GM21737 (cell line): ENCODE measurements at regions not wholly inside any gene's neighbourhood (a gene's known extent, or its start where the extent isn't known, plus 50 kb on each side); places are given as distances from the start of the nearest gene placed in this dataset.
A peak's percentile ranks its signal among the peaks of the same experiment; 100 is the strongest.
"Not testable (repeated sequence)": the region's sequence is repeated elsewhere in the genome, so short reads cannot be mapped to it uniquely, and the experiment has no call there.

Source experiments
- ATAC-seq: cut with Tn5 transposase; IDR thresholded peaks from one replicate; pipeline ENCODE4 v1.9.1; 2021; ENCODE audit warnings: mild to moderate bottlenecking, moderate library complexity; ENCODE audit not compliant: unreplicated experiment

- no peak for ATAC-seq
These were observed 109.9 kb upstream of the ADO start for GRCh38 chr10:62694537-62695126.

GRCh38 chr10:62696798-62697197 lies 107.7 kb upstream of the ADO start:
- no peak for ATAC-seq

GRCh38 chr10:62699148-62699547 lies 105.4 kb upstream of the ADO start:
- ATAC-seq = no peak

DNA sequence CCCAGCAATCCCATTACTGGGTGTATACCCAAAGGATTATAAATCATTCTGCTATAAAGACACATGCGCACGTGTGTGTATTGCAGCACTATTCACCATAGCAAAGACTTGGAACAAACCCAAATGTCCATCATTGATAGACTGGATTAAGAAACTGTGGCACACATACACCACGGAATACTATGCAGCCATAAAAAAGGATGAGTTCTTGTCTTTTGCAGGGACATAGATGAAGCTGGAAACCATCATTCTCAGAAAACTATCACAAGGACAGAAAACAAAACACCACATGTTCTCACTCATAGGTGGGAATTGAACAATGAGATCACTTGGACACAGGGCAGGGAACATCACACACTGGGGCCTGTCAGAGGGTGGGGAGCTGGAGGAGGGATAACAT lies 100.4 kb upstream of the ADO start:
- not testable (repeated sequence) for ATAC-seq

DNA sequence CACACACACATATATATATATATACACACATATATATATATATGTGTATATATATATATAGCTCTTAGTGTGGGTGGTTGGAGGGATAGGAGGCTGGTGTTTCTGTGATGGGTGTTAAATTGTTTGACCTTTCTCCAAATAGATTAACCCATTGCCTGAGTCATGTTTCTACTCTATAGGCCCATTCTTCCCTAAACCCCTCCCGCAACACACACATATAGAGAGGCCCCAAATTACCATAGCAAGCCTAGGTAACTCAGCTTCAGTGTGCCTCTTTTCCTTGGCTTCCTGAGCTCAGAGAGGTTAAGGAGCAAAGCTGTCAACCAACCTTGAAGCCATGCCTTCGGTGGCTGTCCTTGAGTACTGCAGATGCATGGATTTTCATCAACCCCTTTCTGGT lies 98.7 kb upstream of the ADO start:
- ATAC-seq = no peak

GRCh38 chr10:62707810-62708209 lies 96.7 kb upstream of the ADO start:
- ATAC-seq = peak; percentile 59

GRCh38 chr10:62708569-62708968 lies 96.0 kb upstream of the ADO start:
- no peak for ATAC-seq

DNA sequence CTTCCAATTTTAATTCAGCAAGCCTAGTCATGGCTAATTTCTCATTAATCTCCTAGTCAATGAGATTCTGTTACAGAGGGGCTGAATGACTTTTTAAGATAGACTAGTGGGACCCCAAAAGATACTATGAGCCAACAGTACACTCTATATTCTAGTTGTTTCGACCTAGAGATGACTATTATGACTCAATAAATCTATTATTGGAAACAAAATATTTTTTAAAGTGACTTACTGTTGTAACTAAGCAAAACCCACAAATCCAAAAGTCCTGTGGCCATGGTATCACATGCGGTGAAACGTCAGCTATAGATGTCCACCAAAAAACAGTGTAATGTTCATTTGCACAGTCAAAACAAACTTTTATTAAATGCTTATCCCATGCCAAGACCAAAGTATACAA lies 95.3 kb upstream of the ADO start:
- ATAC-seq = no peak

DNA sequence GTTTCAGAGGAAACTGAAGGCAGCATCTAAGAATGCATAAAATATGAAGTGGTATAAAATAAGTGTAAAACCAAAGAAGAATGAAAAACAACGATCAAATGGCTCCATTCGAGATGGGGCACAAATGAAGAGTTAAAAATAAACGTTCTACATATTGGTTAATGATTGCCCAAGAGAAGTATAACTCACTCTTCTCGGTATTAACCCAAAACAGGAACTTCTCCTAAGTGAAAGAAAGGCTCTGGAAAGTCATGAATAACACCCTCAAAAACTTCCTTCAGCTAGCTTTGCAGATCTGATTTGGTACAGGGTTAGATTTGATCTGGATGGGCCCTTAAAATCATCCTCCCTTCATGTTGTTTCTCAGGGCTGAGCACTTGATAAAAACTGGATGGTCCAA lies 94.3 kb upstream of the ADO start:
- peak; percentile 56 for ATAC-seq

GRCh38 chr10:62715383-62715782 lies 89.1 kb upstream of the ADO start:
- ATAC-seq = no peak

DNA sequence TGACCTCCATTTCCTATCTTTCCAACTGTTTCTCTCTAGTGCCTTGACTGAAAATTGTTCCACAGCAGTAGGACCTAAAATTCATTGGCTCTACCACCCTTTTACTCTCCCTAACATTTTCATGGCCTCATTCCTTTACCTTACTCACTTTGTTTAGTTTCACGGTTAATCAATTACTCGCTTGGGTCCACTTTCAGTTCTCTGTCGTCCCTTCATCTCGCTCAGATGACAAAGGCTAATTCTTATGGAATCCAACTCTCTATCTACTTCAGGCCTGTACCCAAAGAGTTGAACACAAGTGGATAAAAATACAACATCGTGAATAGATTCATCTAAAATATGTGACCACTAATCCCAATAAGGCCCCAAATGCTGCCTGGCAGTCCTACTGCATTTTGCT lies 85.9 kb upstream of the ADO start:
- ATAC-seq = no peak

- ATAC-seq = no peak
These were observed 85.5 kb upstream of the ADO start for GRCh38 chr10:62719061-62719460.

DNA sequence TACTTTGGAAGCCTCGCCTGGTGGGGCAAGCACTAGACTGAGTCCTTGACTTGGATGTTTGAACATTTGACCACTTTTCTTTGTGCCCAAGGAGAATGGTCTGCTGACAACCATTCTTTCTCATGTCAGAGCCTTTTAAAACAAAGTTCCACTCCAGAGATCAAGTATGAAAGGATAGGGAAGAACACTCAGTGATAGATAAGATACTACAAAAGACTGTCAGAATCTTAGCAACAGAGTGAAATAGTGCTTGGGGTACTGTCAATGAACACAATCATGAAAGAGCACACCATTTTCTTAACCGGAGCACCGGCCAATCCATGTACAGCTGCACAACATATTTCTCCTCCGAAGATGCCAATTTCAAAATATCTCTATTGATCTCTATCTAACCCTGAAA lies 82.8 kb upstream of the ADO start:
- ATAC-seq = no peak

GRCh38 chr10:62723375-62723774 lies 81.1 kb upstream of the ADO start:
- ATAC-seq = no peak

DNA sequence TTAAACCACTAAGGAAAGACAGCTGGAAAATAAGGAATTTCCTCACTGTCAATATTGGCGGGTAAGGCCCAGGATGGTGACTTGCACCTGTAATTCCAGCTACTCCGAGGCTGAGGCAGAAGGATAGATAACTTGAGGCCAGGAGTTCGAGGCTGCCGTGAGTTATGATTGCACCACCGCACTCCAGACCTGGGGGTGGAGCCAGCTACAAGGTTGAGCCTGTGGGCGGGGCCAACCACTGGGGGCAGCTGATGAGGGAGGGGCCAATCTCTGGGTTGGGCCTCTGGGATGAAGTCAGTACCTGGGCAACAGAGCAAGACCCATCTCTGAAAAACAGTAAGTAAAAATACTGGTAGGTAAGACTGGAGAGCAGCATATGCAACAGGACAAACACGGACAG lies 80.1 kb upstream of the ADO start:
- no peak for ATAC-seq

DNA sequence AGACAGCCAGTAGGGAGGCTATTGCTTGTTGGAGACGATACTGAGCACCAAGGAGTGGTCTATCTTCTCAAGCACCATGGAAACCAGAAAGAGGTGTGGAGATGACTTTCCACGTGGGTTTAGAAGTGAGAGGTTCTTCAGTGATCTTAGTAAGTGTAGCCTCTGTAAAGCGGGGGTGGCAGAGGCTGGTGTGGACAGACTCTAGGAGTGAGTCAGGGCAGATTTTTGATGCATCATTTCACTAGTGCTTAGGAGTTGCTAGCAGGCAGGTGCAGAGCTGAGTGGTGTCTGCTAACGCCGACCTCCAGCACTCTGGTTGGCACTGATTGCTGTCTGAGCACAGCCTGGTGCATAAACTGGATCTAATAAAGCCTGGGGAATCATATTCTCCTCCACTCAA lies 78.4 kb upstream of the ADO start:
- no peak for ATAC-seq

- no peak for ATAC-seq
These were observed 77.9 kb upstream of the ADO start for GRCh38 chr10:62726638-62727037.

DNA sequence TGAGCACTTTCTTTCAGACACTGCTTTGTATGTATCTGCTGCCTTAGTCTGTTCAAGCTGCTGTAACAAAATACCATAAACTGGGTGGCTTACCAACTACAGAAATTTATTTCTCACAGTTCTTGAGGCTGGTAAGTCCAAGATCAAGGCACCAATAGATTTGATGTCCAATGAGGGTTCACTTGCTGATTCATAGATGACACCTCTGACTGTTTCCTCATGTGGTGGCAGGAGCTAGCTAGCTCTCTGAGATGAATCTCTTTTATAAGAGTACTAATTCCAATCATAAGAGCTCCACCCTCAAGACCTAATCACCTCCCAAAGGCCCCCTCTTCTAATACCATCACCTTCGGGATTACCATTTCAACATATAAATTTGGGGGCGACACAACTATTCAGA lies 76.6 kb upstream of the ADO start:
- no peak for ATAC-seq

DNA sequence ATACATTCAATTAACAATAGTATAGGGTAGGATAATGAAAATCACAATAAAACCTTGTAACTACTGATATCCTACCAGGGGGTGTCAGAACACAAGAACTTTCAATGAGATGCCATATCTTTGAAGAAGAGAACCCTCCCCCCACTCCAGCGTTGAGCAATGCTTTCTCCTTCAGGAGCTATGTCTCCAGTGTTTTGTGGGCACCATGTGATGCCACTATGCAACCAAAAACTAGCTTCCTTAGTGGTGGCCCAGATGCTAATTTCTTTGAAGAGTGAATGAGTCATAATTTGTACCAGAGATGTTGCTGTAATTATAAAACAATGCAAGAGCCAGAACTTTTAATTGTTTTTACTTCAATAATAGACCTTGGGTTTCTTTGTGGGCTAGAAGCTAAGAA lies 76.0 kb upstream of the ADO start:
- ATAC-seq = no peak

GRCh38 chr10:62732841-62733653 lies 71.5 kb upstream of the ADO start:
- peak; percentile 68 for ATAC-seq

GRCh38 chr10:62733654-62734293 lies 70.7 kb upstream of the ADO start:
- ATAC-seq = peak; percentile 2

- ATAC-seq = no peak
These were observed 69.6 kb upstream of the ADO start for GRCh38 chr10:62734781-62735463.
